GM12878 (cell line): ENCODE measurements at regions not wholly inside any gene's neighbourhood (a gene's known extent, or its start where the extent isn't known, plus 50 kb on each side); places are given as distances from the start of the nearest gene placed in this dataset.

Experiments used
- ATAC-seq: fragments of 200-7000 bp; cut with Tn5 transposase; 3 replicates; pipeline ENCODE4 v1.9.1; 2020; ENCODE audit warnings: mild to moderate bottlenecking, moderate library complexity
- BruUV-seq: library from RNA; stranded (reverse); fragments of 400-500 nt; replicated peaks from 2 replicates; lab custom pipeline; 2021; lab: Mats Ljungman, UMichigan
- CTCF ChIA-PET: fragments of 300-600 bp; sonication (Branson Sonifier 250); formaldehyde crosslinking; extraction: SDS; loops from one replicate; lab custom pipeline; 2021; ENCODE audit warnings: inconsistent platforms; lab: Yijun Ruan, JAX
- POLR2A ChIA-PET: fragments of 350-600 bp; formaldehyde crosslinking; extraction: SDS; loops from one replicate; lab custom pipeline; 2021; ENCODE audit warnings: inconsistent platforms; lab: Charles Lee
- RAD21 ChIA-PET: fragments of 300-600 bp; sonication (Branson Sonifier 250); formaldehyde crosslinking; loops from one replicate; lab custom pipeline; 2023; ENCODE audit warnings: antibody characterized with exemption; ENCODE audit not compliant: unreplicated experiment; lab: Charles Lee
- SMC1A ChIA-PET: fragments of 300-600 bp; sonication (Branson Sonifier 250); formaldehyde crosslinking; loops from one replicate; lab custom pipeline; 2023; ENCODE audit not compliant: unreplicated experiment, uncharacterized antibody; lab: Charles Lee
- DNase-seq: peaks from one replicate; pipeline ENCODE4 v3.0.0-alpha.2; 2011; ENCODE audit warnings: low read depth, low spot score
- FAIRE-seq: peaks from 3 replicates; lab custom pipeline; 2011; peaks lifted over from hg19 to GRCh38; lab: Jason Lieb, UNC
- H2AFZ ChIP-seq: 2 replicates; pipeline ENCODE4 v1.6.0; 2011; ENCODE audit warnings: low read depth, low read length, control low read depth; ENCODE audit not compliant: control insufficient read depth
- H3K27ac ChIP-seq: 2 replicates; pipeline ENCODE4 v1.5.1; 2011; ENCODE audit warnings: control low read depth; ENCODE audit not compliant: control insufficient read depth, insufficient read depth
- H3K27me3 ChIP-seq, 2 experiments: replicated peaks in 1 of 2; 2 replicates each; pipeline versions ENCODE4 v1.6.0 to v1.6.1; 2011; ENCODE audit warnings: low read length in 1 of 2; ENCODE audit not compliant: control insufficient read depth in 2 of 2, insufficient read depth in 2 of 2
- H3K36me3 ChIP-seq, 2 experiments: 2 replicates each; pipeline ENCODE4 v1.5.1; 2011; ENCODE audit warnings: low read length in 1 of 2; ENCODE audit not compliant: control insufficient read depth in 2 of 2, insufficient read depth in 2 of 2
- H3K4me1 ChIP-seq: 2 replicates; pipeline ENCODE4 v1.6.1; 2011; ENCODE audit warnings: mild to moderate bottlenecking, low read length, moderate library complexity, mixed read lengths; ENCODE audit not compliant: control insufficient read depth, insufficient read depth
- H3K4me2 ChIP-seq: 2 replicates; pipeline ENCODE4 v1.6.0; 2011; ENCODE audit warnings: control low read depth; ENCODE audit not compliant: control insufficient read depth, insufficient read depth
- H3K4me3 ChIP-seq: fragments of 200-600 bp; sonication (generic); 2 replicates; pipeline ENCODE4 v1.5.1; 2016
- H3K79me2 ChIP-seq: 2 replicates; pipeline ENCODE4 v1.6.0; 2011; ENCODE audit warnings: low read length; ENCODE audit not compliant: control insufficient read depth, insufficient read depth
- H3K9ac ChIP-seq: 2 replicates; pipeline ENCODE4 v1.8.0; 2011; ENCODE audit warnings: low read length, control low read depth, mixed read lengths; ENCODE audit not compliant: control insufficient read depth, insufficient read depth
- H3K9me3 ChIP-seq: replicated peaks from 3 replicates; pipeline ENCODE4 v1.5.1; 2011; ENCODE audit warnings: mild to moderate bottlenecking, low read length; ENCODE audit not compliant: control insufficient read depth, insufficient read depth
- H4K20me1 ChIP-seq: 2 replicates; pipeline ENCODE4 v1.6.0; 2011; ENCODE audit not compliant: control insufficient read depth, insufficient read depth
- BMI1 ChIP-seq: fragments of 450-650 bp; IDR thresholded peaks from 2 replicates; pipeline ENCODE4 v1.6.1; 2016; ENCODE audit warnings: mild to moderate bottlenecking, moderate library complexity, borderline replicate concordance
- CEBPZ ChIP-seq: fragments of 150-350 bp; IDR thresholded peaks from 2 replicates; pipeline ENCODE4 v1.6.1; 2016; ENCODE audit warnings: low read depth, low read length
- EP300 ChIP-seq, 2 experiments: fragments of 150-350 bp in 1 of 2; IDR thresholded peaks; 2 replicates each; pipeline ENCODE4 v1.6.1; 2011 to 2012; ENCODE audit warnings: low read depth in 2 of 2, low read length in 2 of 2, borderline replicate concordance in 1 of 2, improper control_type of control experiment in 1 of 2, inconsistent platforms in 1 of 2; ENCODE audit not compliant: control insufficient read depth in 1 of 2
- HDAC2 ChIP-seq: fragments of 200-600 bp; sonication (generic); IDR thresholded peaks from 2 replicates; pipeline ENCODE4 v1.6.1; 2017
- JUNB ChIP-seq: IDR thresholded peaks from 2 replicates; pipeline ENCODE4 v1.6.1; 2016; ENCODE audit warnings: antibody characterized with exemption, mild to moderate bottlenecking
- LARP7 ChIP-seq: fragments of 450-650 bp; IDR thresholded peaks from 2 replicates; pipeline ENCODE4 v1.6.1; 2017; ENCODE audit warnings: mild to moderate bottlenecking
- NBN ChIP-seq: fragments of 450-650 bp; IDR thresholded peaks from 2 replicates; pipeline ENCODE4 v1.6.1; 2016
- NRF1 ChIP-seq: conservative IDR thresholded peaks from 2 replicates; pipeline ENCODE4 v1.6.1; 2011; ENCODE audit warnings: mild to moderate bottlenecking, low read depth, low read length, improper control_type of control experiment
- PML ChIP-seq: IDR thresholded peaks from 2 replicates; pipeline ENCODE4 v1.6.1; 2012; ENCODE audit warnings: low read length, inconsistent platforms
- POLR2AphosphoS2 ChIP-seq: IDR thresholded peaks from 2 replicates; pipeline ENCODE4 v1.6.1; 2011; ENCODE audit warnings: low read depth, mild to moderate bottlenecking, low read length, improper control_type of control experiment, moderate library complexity
- POU2F2 ChIP-seq: IDR thresholded peaks from 3 replicates; pipeline ENCODE4 v1.6.1; 2011; ENCODE audit warnings: low read depth, mild to moderate bottlenecking, low read length, borderline replicate concordance
- SKIL ChIP-seq: fragments of 450-650 bp; IDR thresholded peaks from 2 replicates; pipeline ENCODE4 v1.6.1; 2017; ENCODE audit warnings: mild to moderate bottlenecking, low read depth, inconsistent platforms; ENCODE audit not compliant: poor library complexity, severe bottlenecking
- TARDBP ChIP-seq: IDR thresholded peaks from 2 replicates; pipeline ENCODE4 v1.6.1; 2016; ENCODE audit warnings: borderline replicate concordance
- WGBS: methylation state at CpG from one replicate; pipeline ENCODE4 v1.1.6; 2016; ENCODE audit warnings: low lambda C conversion rate; ENCODE audit not compliant: insufficient replicate concordance, insufficient coverage; ENCODE audit errors: missing lambda C conversion rate; 5-methylcytosine and 5-hydroxymethylcytosine counted together
- in situ Hi-C: fragments of 300-500 bp; cut with MboI; formaldehyde crosslinking; loops from 9 replicates; pipeline ENCODE4 v1.14.3; 2018; ENCODE audit warnings: mixed read lengths
- intact Hi-C: fragments of 100-400 bp; cut with micrococcal nuclease; formaldehyde crosslinking; loops from one replicate; pipeline ENCODE4 v1.14.2; 2022; ENCODE audit not compliant: unreplicated experiment

GRCh38 chr1:96191165-96191564 lies 530.4 kb upstream of the PTBP2 start (continued):
- no peak for TF ChIP-seq SKIL
- no peak for TF ChIP-seq NRF1
- TF ChIP-seq NBN, result no peak
- no peak for TF ChIP-seq EP300 (IDR thresholded peaks at IDR 0.05; ENCODE audit: borderline replicate concordance in 1 of 2, control insufficient read depth in 1 of 2, low read depth in 2 of 2, low read length in 2 of 2)
- TF ChIP-seq POU2F2, result no peak

- TF ChIP-seq JUNB, result no peak
- no peak for TF ChIP-seq HDAC2
- TF ChIP-seq BMI1, result no peak
- TF ChIP-seq TARDBP, result no peak
- TF ChIP-seq POLR2AphosphoS2, result no peak
- no peak for TF ChIP-seq NRF1
- no peak for TF ChIP-seq CEBPZ
- no peak for TF ChIP-seq LARP7
- no peak for TF ChIP-seq PML
- RAD21 ChIA-PET, result no interaction called here
- no TSS peak for BruUV-seq
- Histone ChIP-seq H3K27me3 (no peaks in the 10 kb centered on the region), H3K4me3 (no peak overlapping the region), H3K4me1 (no peaks in the 10 kb centered on the region), H4K20me1 (no peaks in the 10 kb centered on the region), H3K36me3 (no peaks in the 10 kb centered on the region), H3K79me2 (no peaks in the 10 kb centered on the region), H2AFZ (no peak overlapping the region), H3K9me3 (no peaks in the 10 kb centered on the region), H3K4me2 (no peak overlapping the region), H3K9ac (no peak overlapping the region), H3K27ac (no peak overlapping the region)
- no peak for ATAC-seq
- in situ Hi-C loops, result no loop called here
- intact Hi-C loops, result no loop called here
- POLR2A ChIA-PET, result no interaction called here
- no peak for FAIRE-seq
- DNase-seq, result no peak
- CTCF ChIA-PET, result no interaction called here
- 50% methylated on average over 2 of the region's 2 CpGs for WGBS
- SMC1A ChIA-PET, result no interaction called here
These were observed 515.1 kb upstream of the PTBP2 start for GRCh38 chr1:96206451-96206850.
